ENCODE measurements at regions not wholly inside any gene's neighbourhood (a gene's known extent, or its start where the extent isn't known, plus 50 kb on each side); places are given as distances from the start of the nearest gene placed in this dataset.

GRCh38 chr13:73167028-73167820 is 108.4 kb downstream of the KLF5 start:
- Histone ChIP-seq H3K79me2 (ENCODE audit: insufficient read depth, low read length) (no peaks in the 10 kb centered on the region), H3K4me2 (ENCODE audit: low read length) (no peak overlapping the region), H3K27ac (ENCODE audit: low read depth, low read length) (no peak overlapping the region), H3K36me3 (ENCODE audit: control insufficient read depth in 1 of 2, insufficient read depth in 2 of 2, low read length in 2 of 2) (no peaks in the 10 kb centered on the region), H3K4me1 (ENCODE audit: control insufficient read depth in 1 of 2, insufficient read depth in 2 of 2, low read length in 2 of 2) (peaks cover 5 to 20% of the 10 kb centered on the region in 2 experiments; a peak in 3 of 4 replicates), H3K9me2 (ENCODE audit: insufficient read depth) (no peaks in the 10 kb centered on the region), H3K27me3 (ENCODE audit: insufficient read depth, low read length) (no peaks in the 10 kb centered on the region), H4K20me1 (ENCODE audit: insufficient read depth) (no peaks in the 10 kb centered on the region), H3K9me3 (ENCODE audit: control insufficient read depth in 1 of 2, insufficient read depth in 1 of 2, low read depth in 1 of 2, low read length in 2 of 2) (no peaks in the 10 kb centered on the region), H2AFZ (ENCODE audit: low read depth, low read length, poor library complexity, severe bottlenecking) (no peak overlapping the region), H3K4me3 (replicated peaks in 1 of 2; ENCODE audit: low read depth in 1 of 2, low read length in 2 of 2) (no peak overlapping the region), H3K9ac (ENCODE audit: low read length) (no peak overlapping the region)
- TF ChIP-seq ZFX (IDR thresholded peaks at IDR 0.05) (no peak), JUND (IDR thresholded peaks at IDR 0.05) (no peak), EGR1 (IDR thresholded peaks at IDR 0.05; ENCODE audit: low read depth) (no peak), SRF (IDR thresholded peaks at IDR 0.05; ENCODE audit: low read depth) (no peak), MAX (IDR thresholded peaks at IDR 0.05) (no peak), ZNF274 (IDR thresholded peaks at IDR 0.05; ENCODE audit: low read depth, low read length) (no peak), POLR2A (IDR thresholded peaks at IDR 0.05; ENCODE audit: borderline replicate concordance, extremely low read depth, insufficient read depth, insufficient read length) (no peak), TCF7L2 (IDR thresholded peaks at IDR 0.05; ENCODE audit: borderline replicate concordance, extremely low read depth, insufficient read depth, insufficient read length) (no peak), CBX3 (IDR thresholded peaks at IDR 0.05; ENCODE audit: low read depth) (no peak), REST (IDR thresholded peaks at IDR 0.05; ENCODE audit: low read depth) (no peak), EZH2 (IDR thresholded peaks at IDR 0.05) (no peak), ZBTB33 (IDR thresholded peaks at IDR 0.05; ENCODE audit: extremely low read depth, insufficient replicate concordance, low read length) (no peak), ELF1 (IDR thresholded peaks at IDR 0.05; ENCODE audit: borderline replicate concordance, low read depth) (no peak), FOSL1 (IDR thresholded peaks at IDR 0.05; ENCODE audit: low read depth) (no peak), SIN3A (IDR thresholded peaks at IDR 0.05; ENCODE audit: low read depth) (no peak), CEBPB (IDR thresholded peaks at IDR 0.05; ENCODE audit: low read depth) (no peak), SP1 (IDR thresholded peaks at IDR 0.05; ENCODE audit: low read depth) (no peak), RAD21 (IDR thresholded peaks at IDR 0.05; ENCODE audit: low read depth) (no peak)
- ChIA-PET POLR2A (no interaction called here), RAD21 (ENCODE audit: low non-redundant PET in 1 of 2, low total read pairs in 2 of 2, uncharacterized antibody in 2 of 2, unreplicated experiment in 2 of 2) (no interaction called here), CTCF (no interaction called here)
- intact Hi-C loops (cut with micrococcal nuclease) = no loop called here
- DNase-seq (ENCODE audit: low read depth, low spot score) (no peak), ATAC-seq (no peak)
- BruUV-seq (replicated peaks) = no TSS peak

Data from HCT116 (cell line).